ENCODE measurements at regions not wholly inside any gene's neighbourhood (a gene's known extent, or its start where the extent isn't known, plus 50 kb on each side); places are given as distances from the start of the nearest gene placed in this dataset.
"Not testable (repeated sequence)": the region's sequence is repeated elsewhere in the genome, so short reads cannot be mapped to it uniquely, and the experiment has no call there.

DNA sequence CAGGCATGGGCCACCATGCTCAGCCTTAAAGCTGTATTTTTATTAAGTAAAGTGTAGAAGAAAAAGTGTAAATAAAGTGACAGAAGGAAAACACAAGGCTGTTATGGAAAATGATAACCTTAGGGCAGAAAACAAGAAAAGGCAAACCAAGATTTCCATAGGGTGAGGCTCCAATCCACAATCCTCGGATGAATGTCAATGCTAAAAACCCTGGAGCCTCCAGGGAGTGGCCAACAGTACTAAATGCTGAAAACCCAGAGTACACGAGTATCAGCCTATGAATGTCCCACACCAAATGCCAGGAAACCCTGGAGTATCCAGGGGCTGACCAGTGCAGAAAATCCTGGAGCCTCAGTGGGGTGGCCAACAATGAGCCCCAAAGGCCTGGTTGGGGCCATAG, 292.6 kb downstream of the RPIA start:
- H3K27me3 ChIP-seq (ENCODE audit: low read length); H3K4me3 ChIP-seq (ENCODE audit: low read length); H3K4me2 ChIP-seq (ENCODE audit: low read depth, low read length, poor library complexity, severe bottlenecking); H3K27ac ChIP-seq (ENCODE audit: low read length); DNase-seq; H3K4me1 ChIP-seq (ENCODE audit: low read length); H3K9me2 ChIP-seq (replicated peaks; ENCODE audit: insufficient read depth, low read length); H3K36me3 ChIP-seq (ENCODE audit: insufficient read depth, low read length); H2AFZ ChIP-seq (ENCODE audit: low read length); H4K20me1 ChIP-seq (ENCODE audit: insufficient read depth, low read depth, low read length); H3K9ac ChIP-seq (ENCODE audit: low read length); H3K9me3 ChIP-seq (ENCODE audit: low read length); H3K79me2 ChIP-seq (ENCODE audit: low read length): not testable (repeated sequence)

DNA sequence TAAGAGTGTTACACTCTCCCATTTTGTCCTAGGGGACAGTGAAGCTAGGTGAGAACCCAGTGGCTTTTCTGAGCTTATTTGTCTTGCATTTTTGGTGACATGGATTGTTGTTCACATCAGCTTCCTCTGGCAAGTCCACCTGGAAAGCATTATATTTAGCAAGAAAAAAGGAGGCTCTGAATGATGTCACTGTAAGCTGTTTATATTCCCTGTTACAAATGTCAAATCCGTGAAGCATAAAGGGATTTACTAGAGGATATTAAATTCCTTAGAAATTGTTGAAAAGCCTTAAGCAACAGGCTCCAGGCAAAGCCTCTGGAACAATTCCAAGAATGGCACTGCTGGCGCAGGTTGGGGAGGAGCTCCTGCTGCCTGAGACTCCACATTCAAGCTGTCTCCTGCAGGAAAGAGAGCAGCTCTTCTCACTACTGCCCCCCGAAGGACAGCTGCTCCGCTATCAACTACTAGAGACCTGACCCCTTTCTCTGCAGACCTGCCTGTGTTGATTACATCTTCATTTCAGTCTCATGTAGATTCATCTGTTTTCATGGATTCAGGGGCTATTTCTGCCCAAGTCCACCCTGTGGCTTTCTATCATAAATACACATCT, 295.4 kb downstream of the RPIA start:
- DNase-seq; H3K4me3 ChIP-seq (ENCODE audit: low read length): not testable (repeated sequence)

GRCh38 chr2:88988617-88989016, 297.1 kb downstream of the RPIA start:
- not testable (repeated sequence) for H3K9ac ChIP-seq (ENCODE audit: low read length); H3K4me3 ChIP-seq (ENCODE audit: low read length); H3K27me3 ChIP-seq (ENCODE audit: low read length); H3K79me2 ChIP-seq (ENCODE audit: low read length); H4K20me1 ChIP-seq (ENCODE audit: insufficient read depth, low read depth, low read length); H3K36me3 ChIP-seq (ENCODE audit: insufficient read depth, low read length); H3K9me3 ChIP-seq (ENCODE audit: low read length); H2AFZ ChIP-seq (ENCODE audit: low read length); DNase-seq; H3K4me1 ChIP-seq (ENCODE audit: low read length); H3K4me2 ChIP-seq (ENCODE audit: low read depth, low read length, poor library complexity, severe bottlenecking); H3K27ac ChIP-seq (ENCODE audit: low read length); H3K9me2 ChIP-seq (replicated peaks; ENCODE audit: insufficient read depth, low read length)

More for the DNA sequence above, 295.4 kb downstream of the RPIA start:
- not testable (repeated sequence) for H3K27ac ChIP-seq (ENCODE audit: low read length); H2AFZ ChIP-seq (ENCODE audit: low read length); H3K27me3 ChIP-seq (ENCODE audit: low read length); H3K9me2 ChIP-seq (replicated peaks; ENCODE audit: insufficient read depth, low read length); H3K4me2 ChIP-seq (ENCODE audit: low read depth, low read length, poor library complexity, severe bottlenecking); H3K9ac ChIP-seq (ENCODE audit: low read length); H3K79me2 ChIP-seq (ENCODE audit: low read length); H3K4me1 ChIP-seq (ENCODE audit: low read length); H3K9me3 ChIP-seq (ENCODE audit: low read length); H3K36me3 ChIP-seq (ENCODE audit: insufficient read depth, low read length); H4K20me1 ChIP-seq (ENCODE audit: insufficient read depth, low read depth, low read length)

GRCh38 chr2:88992819-88993218, 301.3 kb downstream of the RPIA start:
- not testable (repeated sequence) for H3K36me3 ChIP-seq (ENCODE audit: insufficient read depth, low read length); H2AFZ ChIP-seq (ENCODE audit: low read length); H3K9me2 ChIP-seq (replicated peaks; ENCODE audit: insufficient read depth, low read length); H3K4me1 ChIP-seq (ENCODE audit: low read length); H3K79me2 ChIP-seq (ENCODE audit: low read length); DNase-seq; H3K4me2 ChIP-seq (ENCODE audit: low read depth, low read length, poor library complexity, severe bottlenecking); H4K20me1 ChIP-seq (ENCODE audit: insufficient read depth, low read depth, low read length); H3K9me3 ChIP-seq (ENCODE audit: low read length); H3K27me3 ChIP-seq (ENCODE audit: low read length); H3K4me3 ChIP-seq (ENCODE audit: low read length); H3K9ac ChIP-seq (ENCODE audit: low read length); H3K27ac ChIP-seq (ENCODE audit: low read length)

DNA sequence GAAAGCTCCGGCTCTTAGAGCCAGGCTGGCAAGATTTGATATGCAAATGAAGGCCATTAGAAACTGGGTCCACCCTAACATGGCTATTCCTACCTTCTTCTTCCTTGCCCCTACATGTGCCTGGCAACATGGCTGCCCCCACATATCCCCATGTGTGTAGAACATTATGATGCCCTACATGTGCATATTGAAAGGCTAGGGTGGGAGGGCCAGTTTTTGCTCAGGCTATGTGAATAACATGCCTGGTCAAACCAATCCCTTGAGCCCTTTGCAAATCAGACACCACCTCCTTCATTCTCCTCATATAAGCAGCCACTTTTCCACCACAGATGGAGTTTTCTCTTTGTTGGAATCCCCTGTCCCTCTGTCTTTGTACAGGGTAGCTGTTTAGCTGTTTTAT, 303.4 kb downstream of the RPIA start:
- not testable (repeated sequence) for H3K9me2 ChIP-seq (replicated peaks; ENCODE audit: insufficient read depth, low read length); H3K9me3 ChIP-seq (ENCODE audit: low read length); H2AFZ ChIP-seq (ENCODE audit: low read length); H3K4me2 ChIP-seq (ENCODE audit: low read depth, low read length, poor library complexity, severe bottlenecking); H3K4me1 ChIP-seq (ENCODE audit: low read length); H4K20me1 ChIP-seq (ENCODE audit: insufficient read depth, low read depth, low read length); H3K9ac ChIP-seq (ENCODE audit: low read length); H3K36me3 ChIP-seq (ENCODE audit: insufficient read depth, low read length); H3K4me3 ChIP-seq (ENCODE audit: low read length); H3K79me2 ChIP-seq (ENCODE audit: low read length); H3K27ac ChIP-seq (ENCODE audit: low read length); DNase-seq; H3K27me3 ChIP-seq (ENCODE audit: low read length)

- H3K9ac ChIP-seq (ENCODE audit: low read length); H3K4me3 ChIP-seq (ENCODE audit: low read length); H4K20me1 ChIP-seq (ENCODE audit: insufficient read depth, low read depth, low read length); H3K4me1 ChIP-seq (ENCODE audit: low read length); H3K36me3 ChIP-seq (ENCODE audit: insufficient read depth, low read length); H3K9me3 ChIP-seq (ENCODE audit: low read length); H3K27ac ChIP-seq (ENCODE audit: low read length); H3K27me3 ChIP-seq (ENCODE audit: low read length); H3K9me2 ChIP-seq (replicated peaks; ENCODE audit: insufficient read depth, low read length); DNase-seq; H3K4me2 ChIP-seq (ENCODE audit: low read depth, low read length, poor library complexity, severe bottlenecking); H2AFZ ChIP-seq (ENCODE audit: low read length); H3K79me2 ChIP-seq (ENCODE audit: low read length): not testable (repeated sequence)
Observed at GRCh38 chr2:88996588-88996987, 305.1 kb downstream of the RPIA start.

- Histone ChIP-seq H3K4me3 (ENCODE audit: low read length) (no peak overlapping the region), H3K4me2 (ENCODE audit: low read depth, low read length, poor library complexity, severe bottlenecking) (no peak overlapping the region), H3K9me3 (ENCODE audit: low read length) (no peaks in the 10 kb centered on the region), H3K27me3 (ENCODE audit: low read length) (no peaks in the 10 kb centered on the region), H3K79me2 (ENCODE audit: low read length) (no peaks in the 10 kb centered on the region), H3K9me2 (replicated peaks; ENCODE audit: insufficient read depth, low read length) (no peaks in the 10 kb centered on the region), H3K9ac (ENCODE audit: low read length) (no peak overlapping the region), H3K36me3 (ENCODE audit: insufficient read depth, low read length) (no peaks in the 10 kb centered on the region), H2AFZ (ENCODE audit: low read length) (no peak overlapping the region), H3K27ac (ENCODE audit: low read length) (no peak overlapping the region), H3K4me1 (ENCODE audit: low read length) (no peaks in the 10 kb centered on the region), H4K20me1 (ENCODE audit: insufficient read depth, low read depth, low read length) (no peaks in the 10 kb centered on the region)
- no peak for DNase-seq
Observed at GRCh38 chr2:88999365-88999764, 307.9 kb downstream of the RPIA start.

DNA sequence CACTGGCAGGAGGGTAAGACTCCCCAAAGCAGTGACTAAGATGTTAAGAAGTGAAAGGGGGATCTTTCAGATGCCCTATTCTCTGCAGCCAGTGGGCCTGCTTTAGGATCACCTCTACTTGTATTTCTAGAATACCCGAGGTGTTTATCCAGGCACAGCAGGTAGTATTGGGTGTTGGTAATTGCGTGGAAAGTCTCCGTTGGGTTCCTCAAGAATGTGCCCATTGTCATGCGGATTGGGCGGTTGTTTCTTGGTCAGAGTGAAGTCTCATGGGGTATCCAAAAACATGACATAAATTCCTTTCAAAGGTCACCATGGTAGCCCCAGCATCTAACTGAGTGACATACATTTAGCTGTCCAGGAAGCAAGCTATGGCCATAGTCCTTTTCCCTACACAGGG, 308.8 kb downstream of the RPIA start:
- no peaks in the 10 kb centered on the region for H3K9me3 ChIP-seq (ENCODE audit: low read length)
- DNase-seq: no peak
- H2AFZ ChIP-seq (ENCODE audit: low read length): no peak overlapping the region
- H3K79me2 ChIP-seq (ENCODE audit: low read length): no peaks in the 10 kb centered on the region
- H3K4me3 ChIP-seq (ENCODE audit: low read length): no peak overlapping the region
- H3K27me3 ChIP-seq (ENCODE audit: low read length): no peaks in the 10 kb centered on the region
- H3K9me2 ChIP-seq (replicated peaks; ENCODE audit: insufficient read depth, low read length): no peaks in the 10 kb centered on the region
- no peak overlapping the region for H3K27ac ChIP-seq (ENCODE audit: low read length)
- H3K36me3 ChIP-seq (ENCODE audit: insufficient read depth, low read length): no peaks in the 10 kb centered on the region
- H3K4me2 ChIP-seq (ENCODE audit: low read depth, low read length, poor library complexity, severe bottlenecking): no peak overlapping the region
- H3K9ac ChIP-seq (ENCODE audit: low read length): no peak overlapping the region
- H4K20me1 ChIP-seq (ENCODE audit: insufficient read depth, low read depth, low read length): no peaks in the 10 kb centered on the region
- H3K4me1 ChIP-seq (ENCODE audit: low read length): no peaks in the 10 kb centered on the region

DNA sequence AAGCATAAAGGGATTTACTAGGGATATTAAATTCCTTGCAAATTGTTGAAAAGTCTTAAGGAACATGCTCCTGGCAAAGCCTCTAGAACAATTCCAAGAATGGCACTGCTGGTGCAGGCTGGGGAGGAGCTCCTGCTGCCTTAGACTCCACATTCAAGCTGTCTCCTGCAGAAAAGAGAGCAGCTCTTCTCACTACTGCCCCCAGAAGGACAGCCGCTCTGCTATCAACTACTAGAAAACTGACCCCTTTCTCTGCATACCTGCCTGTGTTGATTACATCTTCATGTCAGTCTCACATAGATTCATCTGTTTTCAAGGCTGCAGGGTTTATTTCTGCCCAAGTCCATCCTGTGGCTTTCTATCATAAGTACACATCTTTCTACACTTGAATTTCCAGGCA, 312.8 kb downstream of the RPIA start:
- not testable (repeated sequence) for H3K36me3 ChIP-seq (ENCODE audit: insufficient read depth, low read length); H3K9ac ChIP-seq (ENCODE audit: low read length); H3K79me2 ChIP-seq (ENCODE audit: low read length); H3K9me3 ChIP-seq (ENCODE audit: low read length); H3K4me1 ChIP-seq (ENCODE audit: low read length); H4K20me1 ChIP-seq (ENCODE audit: insufficient read depth, low read depth, low read length); H3K27me3 ChIP-seq (ENCODE audit: low read length); H3K4me2 ChIP-seq (ENCODE audit: low read depth, low read length, poor library complexity, severe bottlenecking); H2AFZ ChIP-seq (ENCODE audit: low read length); H3K4me3 ChIP-seq (ENCODE audit: low read length); H3K9me2 ChIP-seq (replicated peaks; ENCODE audit: insufficient read depth, low read length); H3K27ac ChIP-seq (ENCODE audit: low read length); DNase-seq
